GM20431 (cell line): ENCODE measurements at regions not wholly inside any gene's neighbourhood (a gene's known extent, or its start where the extent isn't known, plus 50 kb on each side); places are given as distances from the start of the nearest gene placed in this dataset.
"Not testable (repeated sequence)": the region's sequence is repeated elsewhere in the genome, so short reads cannot be mapped to it uniquely, and the experiment has no call there.

ENCODE experiments used
- in situ Hi-C: fragments of 300-500 bp; cut with MseI, MboI; formaldehyde crosslinking; loops from one replicate; pipeline ENCODE4 v1.15.0; 2020; ENCODE audit warnings: low sequenced_read_pairs; ENCODE audit not compliant: unreplicated experiment

GRCh38 chr7:26424319-26424718 is 132.7 kb downstream of the SNX10 start:
- in situ Hi-C loops = not testable (repeated sequence)

GRCh38 chr7:26425655-26426054 is 134.0 kb downstream of the SNX10 start:
- in situ Hi-C loops = no loop called here

GRCh38 chr7:26426096-26426495 is 134.4 kb downstream of the SNX10 start:
- in situ Hi-C loops = no loop called here

- in situ Hi-C loops = no loop called here
Measured at GRCh38 chr7:26428571-26428970, 136.9 kb downstream of the SNX10 start.

- in situ Hi-C loops = no loop called here
Measured at GRCh38 chr7:26429168-26429567, 137.5 kb downstream of the SNX10 start.

GRCh38 chr7:26434974-26435373 is 143.3 kb downstream of the SNX10 start:
- in situ Hi-C loops = no loop called here

- in situ Hi-C loops = no loop called here
Measured at GRCh38 chr7:26437003-26437532, 145.4 kb downstream of the SNX10 start.

- in situ Hi-C loops = no loop called here
Measured at GRCh38 chr7:26438078-26438477, 146.4 kb downstream of the SNX10 start.

GRCh38 chr7:26439521-26440232 is 148.0 kb downstream of the SNX10 start:
- in situ Hi-C loops = no loop called here

GRCh38 chr7:26440233-26441001 is 148.8 kb downstream of the SNX10 start:
- in situ Hi-C loops = no loop called here

GRCh38 chr7:26441002-26441521 is 149.4 kb downstream of the SNX10 start:
- in situ Hi-C loops = no loop called here

- in situ Hi-C loops = no loop called here
Measured at GRCh38 chr7:26441611-26442277, 150.1 kb downstream of the SNX10 start.

GRCh38 chr7:26443006-26443405 is 151.3 kb downstream of the SNX10 start:
- in situ Hi-C loops = no loop called here

GRCh38 chr7:26443751-26444150 is 152.1 kb downstream of the SNX10 start:
- in situ Hi-C loops = no loop called here

GRCh38 chr7:26444555-26444954 is 152.9 kb downstream of the SNX10 start:
- in situ Hi-C loops = no loop called here

- in situ Hi-C loops = no loop called here
Measured at GRCh38 chr7:26447116-26447515, 155.5 kb downstream of the SNX10 start.

- in situ Hi-C loops = no loop called here
Measured at GRCh38 chr7:26449175-26450165, 157.8 kb downstream of the SNX10 start.

GRCh38 chr7:26451997-26452396 is 160.3 kb downstream of the SNX10 start:
- in situ Hi-C loops = no loop called here

GRCh38 chr7:26454180-26454579 is 162.5 kb downstream of the SNX10 start:
- in situ Hi-C loops = no loop called here
